ENCODE measurements at regions not wholly inside any gene's neighbourhood (a gene's known extent, or its start where the extent isn't known, plus 50 kb on each side); places are given as distances from the start of the nearest gene placed in this dataset.

- TF ChIP-seq CTCF (IDR thresholded peaks at IDR 0.05) (no peak), POLR2A (IDR thresholded peaks at IDR 0.05) (no peak)
Measured at GRCh38 chr4:187504974-187505797, 490.4 kb upstream of the ZFP42 start.
